ENCODE measurements at regions not wholly inside any gene's neighbourhood (a gene's known extent, or its start where the extent isn't known, plus 50 kb on each side); places are given as distances from the start of the nearest gene placed in this dataset.
A peak's percentile ranks its signal among the peaks of the same experiment; 100 is the strongest.

GRCh38 chr18:10009321-10010144, 95.7 kb downstream of the VAPA start:
- DNase-seq (ENCODE audit: low spot score) = no peak
- no peak for TF ChIP-seq CTCF (IDR thresholded peaks at IDR 0.05)
- ATAC-seq (ENCODE audit: low FRiP score) = no peak

DNA sequence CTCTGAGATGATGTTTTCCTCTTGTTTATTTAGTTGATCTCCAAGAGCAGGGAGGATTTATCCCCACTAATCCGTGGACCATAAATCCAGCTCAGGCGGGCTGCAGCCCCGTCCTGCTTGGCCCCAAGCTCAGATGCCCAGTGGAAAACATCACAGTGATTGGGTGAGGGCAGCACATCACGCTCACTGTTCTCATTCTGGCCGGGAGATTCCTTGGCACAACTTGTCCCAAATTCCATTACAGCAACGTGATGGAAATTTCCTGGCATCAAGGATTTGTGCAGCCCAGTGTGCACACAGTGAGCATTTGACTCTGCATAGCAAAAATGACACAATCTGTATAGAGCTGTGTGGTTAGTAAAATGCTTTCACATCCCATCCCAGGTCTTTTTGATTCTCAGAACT, 96.8 kb downstream of the VAPA start:
- ATAC-seq (ENCODE audit: low FRiP score) = peak; percentile 93
- no peak for DNase-seq (ENCODE audit: low spot score)
- no peak for TF ChIP-seq CTCF (IDR thresholded peaks at IDR 0.05)

DNA sequence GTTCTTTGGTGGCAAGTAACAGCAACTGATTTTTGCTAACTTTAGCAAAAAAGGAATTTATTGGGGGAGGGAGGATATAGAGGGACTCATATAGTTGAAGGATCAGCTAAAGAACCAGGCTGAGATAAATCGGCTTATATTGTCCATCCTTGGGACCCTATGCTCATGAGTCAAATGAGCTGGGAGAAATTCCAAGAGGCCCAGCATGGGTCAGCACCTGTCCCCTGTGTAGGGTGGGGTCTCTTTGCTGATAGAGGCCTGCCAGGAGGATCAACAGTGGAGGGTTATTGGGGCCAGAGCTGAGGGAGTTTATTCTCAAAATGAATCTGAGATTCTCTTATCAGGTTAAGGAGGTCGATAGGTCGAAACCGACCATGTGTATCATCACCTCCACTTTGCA, 97.2 kb downstream of the VAPA start:
- DNase-seq (ENCODE audit: low spot score) = no peak
- TF ChIP-seq CTCF (IDR thresholded peaks at IDR 0.05) = no peak
- peak; percentile 10 for ATAC-seq (ENCODE audit: low FRiP score)

DNA sequence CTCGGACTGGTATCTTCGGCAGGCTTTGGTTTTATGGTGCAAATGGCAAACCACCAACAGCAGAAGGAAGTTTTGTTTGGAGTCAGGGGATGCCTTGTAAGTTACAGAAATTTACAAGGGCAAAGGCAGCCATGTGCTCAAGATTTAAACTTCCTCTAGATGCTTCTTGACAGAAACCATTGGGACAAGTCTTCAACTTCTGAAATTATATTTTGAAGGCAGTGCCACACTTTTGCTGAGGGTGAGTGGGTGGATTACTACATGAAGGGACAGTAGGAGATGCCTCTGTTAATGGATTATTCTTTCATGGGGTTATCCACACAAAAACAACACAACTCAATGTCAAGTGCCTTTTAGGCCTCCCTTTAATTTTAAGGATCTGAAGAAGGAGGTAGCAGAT, 97.9 kb downstream of the VAPA start:
- ATAC-seq (ENCODE audit: low FRiP score) (no peak), DNase-seq (ENCODE audit: low spot score) (no peak)
- TF ChIP-seq CTCF (IDR thresholded peaks at IDR 0.05) = no peak

DNA sequence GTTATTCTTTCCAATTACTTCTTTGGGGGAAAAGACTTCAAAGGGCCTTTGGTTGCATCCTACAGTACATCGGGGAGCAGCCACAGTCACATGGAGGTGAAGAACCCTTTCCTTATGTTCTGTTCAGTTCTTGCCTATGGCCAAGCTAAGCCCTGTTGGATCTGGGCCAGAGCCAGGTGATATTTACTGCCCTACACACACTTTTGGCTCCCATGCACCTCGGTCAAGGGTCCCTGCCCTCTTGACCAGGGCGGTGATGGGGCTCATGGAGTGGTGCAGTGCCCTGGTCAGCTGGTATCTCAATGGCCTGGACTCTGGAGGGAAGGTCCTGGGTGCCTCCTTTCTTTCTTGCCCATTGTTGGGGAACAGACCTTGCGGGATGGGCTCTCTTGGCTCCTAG, 98.7 kb downstream of the VAPA start:
- DNase-seq (ENCODE audit: low spot score) (no peak), ATAC-seq (ENCODE audit: low FRiP score) (no peak)
- TF ChIP-seq CTCF (IDR thresholded peaks at IDR 0.05) = no peak

- ATAC-seq (ENCODE audit: low FRiP score) (no peak), DNase-seq (ENCODE audit: low spot score) (no peak)
- TF ChIP-seq CTCF (IDR thresholded peaks at IDR 0.05) = no peak
Measured at GRCh38 chr18:10013621-10014543, 100.1 kb downstream of the VAPA start.
